Pancreas (tissue), 10 donors: ENCODE measurements at regions not wholly inside any gene's neighbourhood (a gene's known extent, or its start where the extent isn't known, plus 50 kb on each side); places are given as distances from the start of the nearest gene placed in this dataset.

ENCODE experiments used
- ATAC-seq, 4 donors: fragments of 200-7000 bp; cut with Tn5 transposase; one replicate each; pipeline versions ENCODE4 v1.8.0 to v1.9.1; 2020; ENCODE audit warnings: mild to moderate bottlenecking in 4 of 4, moderate library complexity in 4 of 4
- DNase-seq, 6 donors: peaks; one replicate each; pipeline ENCODE4 v3.0.0-alpha.2; 2020
- FAIRE-seq: peaks from 2 replicates; lab custom pipeline; 2012; peaks lifted over from hg19 to GRCh38; lab: Jason Lieb, UNC
- H3K27ac ChIP-seq, 4 donors: fragments of 200-600 bp; sonication (generic); 1 replicate in 3 of 4; 2 replicates in 1 of 4; pipeline versions ENCODE4 v1.5.0 to v1.8.0; 2020
- H3K27me3 ChIP-seq, 4 donors: fragments of 200-600 bp; one replicate each; pipeline ENCODE4 v1.8.0; 2021
- H3K36me3 ChIP-seq, 3 donors: fragments of 200-600 bp; sonication (generic) in 1 of 3; one replicate each; pipeline versions ENCODE4 v1.5.0 to v1.8.0; 2020 to 2021
- H3K4me1 ChIP-seq, 3 donors: fragments of 200-600 bp; one replicate each; pipeline ENCODE4 v1.8.0; 2021
- H3K4me3 ChIP-seq, 4 donors: fragments of 200-600 bp; sonication (generic) in 2 of 4; one replicate each; pipeline versions ENCODE4 v1.5.0 to v1.8.0; 2020 to 2021
- H3K9me3 ChIP-seq, 4 donors: fragments of 200-600 bp; one replicate each; pipeline ENCODE4 v1.8.0; 2021
- WGBS, 2 donors: extraction: QIAGEN DNeasy Blood & Tissue Kit; methylation state at CpG; one replicate each; pipeline ENCODE4 v1.1.7; 2013; 5-methylcytosine and 5-hydroxymethylcytosine counted together
- intact Hi-C, 3 donors: fragments of 100-400 bp; cut with DNase I; formaldehyde crosslinking; loops; one replicate each; pipeline versions ENCODE4 v1.11.1 to v1.14.2; 2022
- TF ChIP-seq, protein P1 (sequence below), 4 donors: fragments of 200-600 bp; sonication (generic) in 3 of 4; IDR thresholded peaks; one replicate each; pipeline versions ENCODE4 v1.5.0 to v1.8.0; 2021; ENCODE audit warnings: antibody characterized with exemption in 4 of 4
- donor health status: healthy with polysubstance abuse.
- donor health status: DM: no; HTN: no; CAD: no; lungs with moderate emphysema.
- donor health status: DM: no; HTN: no; CAD: no.
- donor health status: control.
- donor health status: control.
- donor health status: Bipolar disorder and iron deficiency.
- donor health status: DM: yes; HTN: yes; CAD: no.
- donor health status: DM: no; HTN: no; CAD: no.
- donor health status: DM: no; HTN: no; CAD: no.
- donor health status: DM: yes; HTN: yes; CAD: no.

- DNase-seq (no peak), ATAC-seq (no peak), FAIRE-seq (no peak)
- Histone ChIP-seq H3K36me3 (no peaks in the 10 kb centered on the region), H3K27ac (no peak overlapping the region), H3K4me3 (no peak overlapping the region), H3K4me1 (no peaks in the 10 kb centered on the region), H3K27me3 (no peaks in the 10 kb centered on the region), H3K9me3 (no peaks in the 10 kb centered on the region)
- intact Hi-C loops, result no loop called here
- TF ChIP-seq, protein P1, sequence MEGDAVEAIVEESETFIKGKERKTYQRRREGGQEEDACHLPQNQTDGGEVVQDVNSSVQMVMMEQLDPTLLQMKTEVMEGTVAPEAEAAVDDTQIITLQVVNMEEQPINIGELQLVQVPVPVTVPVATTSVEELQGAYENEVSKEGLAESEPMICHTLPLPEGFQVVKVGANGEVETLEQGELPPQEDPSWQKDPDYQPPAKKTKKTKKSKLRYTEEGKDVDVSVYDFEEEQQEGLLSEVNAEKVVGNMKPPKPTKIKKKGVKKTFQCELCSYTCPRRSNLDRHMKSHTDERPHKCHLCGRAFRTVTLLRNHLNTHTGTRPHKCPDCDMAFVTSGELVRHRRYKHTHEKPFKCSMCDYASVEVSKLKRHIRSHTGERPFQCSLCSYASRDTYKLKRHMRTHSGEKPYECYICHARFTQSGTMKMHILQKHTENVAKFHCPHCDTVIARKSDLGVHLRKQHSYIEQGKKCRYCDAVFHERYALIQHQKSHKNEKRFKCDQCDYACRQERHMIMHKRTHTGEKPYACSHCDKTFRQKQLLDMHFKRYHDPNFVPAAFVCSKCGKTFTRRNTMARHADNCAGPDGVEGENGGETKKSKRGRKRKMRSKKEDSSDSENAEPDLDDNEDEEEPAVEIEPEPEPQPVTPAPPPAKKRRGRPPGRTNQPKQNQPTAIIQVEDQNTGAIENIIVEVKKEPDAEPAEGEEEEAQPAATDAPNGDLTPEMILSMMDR (IDR thresholded peaks at IDR 0.05), result no peak
- 73 to 82% methylated on average over 3 of the region's 3 CpGs for WGBS, 2 donors
These were observed 437.7 kb downstream of the PLCL1 start for GRCh38 chr2:198242093-198242492.

DNA sequence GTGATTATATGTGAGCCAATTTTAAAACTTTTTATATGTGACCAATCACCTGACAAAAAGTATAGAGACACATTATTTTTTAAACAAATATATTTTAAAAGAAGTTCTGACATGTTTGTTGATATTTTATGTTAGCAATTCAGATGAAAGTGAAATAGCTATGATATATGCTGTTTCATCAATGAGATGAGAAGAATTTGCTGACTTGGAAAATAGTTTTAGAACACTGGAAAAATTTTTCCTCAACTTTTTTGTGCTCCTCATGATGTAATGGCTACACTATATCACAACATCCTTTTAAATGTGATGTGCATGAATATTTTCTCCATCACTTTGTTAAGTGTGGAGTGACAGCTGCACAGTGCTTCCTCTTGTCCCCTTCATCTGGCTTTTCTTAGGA is 434.0 kb downstream of the PLCL1 start:
- H3K27me3 ChIP-seq, result no peaks in the 10 kb centered on the region
- no peak overlapping the region for H3K4me3 ChIP-seq
- TF ChIP-seq, protein P1 (IDR thresholded peaks at IDR 0.05), result no peak
- no peaks in the 10 kb centered on the region for H3K4me1 ChIP-seq
- FAIRE-seq (no peak), ATAC-seq (no peak), DNase-seq (no peak)
- H3K27ac ChIP-seq, result no peak overlapping the region
- no peaks in the 10 kb centered on the region for H3K9me3 ChIP-seq
- intact Hi-C loops, result no loop called here
- no peaks in the 10 kb centered on the region for H3K36me3 ChIP-seq

DNA sequence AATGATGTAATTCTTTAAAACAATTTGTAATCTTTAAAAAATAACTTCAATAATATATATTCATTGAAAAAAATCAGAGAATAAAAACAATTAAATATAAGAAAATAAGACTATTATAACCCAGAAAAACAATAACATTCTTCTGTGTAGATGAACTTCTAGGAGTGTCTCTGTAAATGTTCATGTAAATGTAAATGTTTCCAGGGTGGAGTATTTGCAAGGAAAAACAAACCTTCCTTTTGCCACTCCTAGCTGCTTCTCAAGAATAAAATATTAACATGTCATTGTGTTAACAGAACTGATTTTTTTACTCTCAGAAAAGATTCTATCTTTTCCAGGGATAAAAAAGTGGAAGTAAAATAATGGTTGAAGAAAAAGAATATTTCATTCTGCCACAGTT is 431.9 kb downstream of the PLCL1 start:
- Histone ChIP-seq H3K4me1 (no peaks in the 10 kb centered on the region), H3K4me3 (no peak overlapping the region), H3K36me3 (no peaks in the 10 kb centered on the region), H3K9me3 (no peaks in the 10 kb centered on the region), H3K27me3 (no peaks in the 10 kb centered on the region), H3K27ac (no peak overlapping the region)
- TF ChIP-seq, protein P1 (IDR thresholded peaks at IDR 0.05), result no peak
- intact Hi-C loops, result no loop called here
- ATAC-seq (no peak), FAIRE-seq (peak; percentile 13), DNase-seq (no peak)

GRCh38 chr2:198232281-198232680 is 427.9 kb downstream of the PLCL1 start:
- intact Hi-C loops, result no loop called here
- H3K27me3 ChIP-seq, result no peaks in the 10 kb centered on the region
- TF ChIP-seq, protein P1 (IDR thresholded peaks at IDR 0.05), result no peak
- no peaks in the 10 kb centered on the region for H3K9me3 ChIP-seq
- H3K4me1 ChIP-seq, result no peaks in the 10 kb centered on the region
- DNase-seq (no peak), FAIRE-seq (no peak), ATAC-seq (no peak)
- no peak overlapping the region for H3K4me3 ChIP-seq
- 59 to 64% methylated on average over 4 of the region's 4 CpGs for WGBS, 2 donors
- H3K27ac ChIP-seq, result no peak overlapping the region
- no peaks in the 10 kb centered on the region for H3K36me3 ChIP-seq

- 78 to 92% methylated on average over 1 of the region's 1 CpG for WGBS, 2 donors
- TF ChIP-seq, protein P1 (IDR thresholded peaks at IDR 0.05), result no peak
- ATAC-seq, result no peak
These were observed 427.2 kb downstream of the PLCL1 start for GRCh38 chr2:198231562-198231961.

More at GRCh38 chr2:198231562-198231961, 427.2 kb downstream of the PLCL1 start:
- DNase-seq (no peak), FAIRE-seq (no peak)
- H3K36me3 ChIP-seq, result no peaks in the 10 kb centered on the region
- no peak overlapping the region for H3K4me3 ChIP-seq
- no peaks in the 10 kb centered on the region for H3K4me1 ChIP-seq
- no peak overlapping the region for H3K27ac ChIP-seq
- intact Hi-C loops, result no loop called here
- H3K9me3 ChIP-seq, result no peaks in the 10 kb centered on the region
- H3K27me3 ChIP-seq, result no peaks in the 10 kb centered on the region
